HL-60 (cell line): ENCODE measurements at regions not wholly inside any gene's neighbourhood (a gene's known extent, or its start where the extent isn't known, plus 50 kb on each side); places are given as distances from the start of the nearest gene placed in this dataset.

Source experiments
- DNase-seq, 2 experiments: peaks; one replicate each; pipeline ENCODE4 v3.0.0-alpha.2; 2010 to 2020; ENCODE audit warnings: low read depth in 1 of 2, low spot score in 1 of 2
- H3K27ac ChIP-seq: fragments of 250-450 bp; sonication (Bioruptor Pico); replicated peaks from 2 replicates; pipeline ENCODE4 v1.5.1; 2020; ENCODE audit warnings: mild to moderate bottlenecking, moderate library complexity
- H3K27me3 ChIP-seq: fragments of 250-450 bp; sonication (Bioruptor Pico); 2 replicates; pipeline ENCODE4 v1.5.1; 2021; ENCODE audit warnings: mild to moderate bottlenecking, moderate library complexity; ENCODE audit not compliant: insufficient read depth, poor library complexity, severe bottlenecking
- H3K4me3 ChIP-seq: replicated peaks from 2 replicates; pipeline ENCODE4 v1.5.1; 2011; ENCODE audit warnings: mild to moderate bottlenecking, control low read depth, low read length; ENCODE audit not compliant: insufficient read depth
- GABPA ChIP-seq: IDR thresholded peaks from 2 replicates; pipeline ENCODE4 v1.6.1; 2012; ENCODE audit warnings: low read depth
- POLR2AphosphoS5 ChIP-seq: IDR thresholded peaks from 2 replicates; pipeline ENCODE4 v1.6.1; 2012; ENCODE audit warnings: low read depth
- REST ChIP-seq: IDR thresholded peaks from 2 replicates; pipeline ENCODE4 v1.6.1; 2012; ENCODE audit warnings: low read depth; ENCODE audit not compliant: insufficient replicate concordance
- SPI1 ChIP-seq: IDR thresholded peaks from 2 replicates; pipeline ENCODE4 v1.6.1; 2012; ENCODE audit warnings: low read depth, mild to moderate bottlenecking, borderline replicate concordance
- TF ChIP-seq, protein P1 (sequence below): IDR thresholded peaks from one replicate; pipeline ENCODE4 v1.5.1; 2011; ENCODE audit warnings: low read length, control low read depth, inconsistent platforms; ENCODE audit not compliant: insufficient read depth

DNA sequence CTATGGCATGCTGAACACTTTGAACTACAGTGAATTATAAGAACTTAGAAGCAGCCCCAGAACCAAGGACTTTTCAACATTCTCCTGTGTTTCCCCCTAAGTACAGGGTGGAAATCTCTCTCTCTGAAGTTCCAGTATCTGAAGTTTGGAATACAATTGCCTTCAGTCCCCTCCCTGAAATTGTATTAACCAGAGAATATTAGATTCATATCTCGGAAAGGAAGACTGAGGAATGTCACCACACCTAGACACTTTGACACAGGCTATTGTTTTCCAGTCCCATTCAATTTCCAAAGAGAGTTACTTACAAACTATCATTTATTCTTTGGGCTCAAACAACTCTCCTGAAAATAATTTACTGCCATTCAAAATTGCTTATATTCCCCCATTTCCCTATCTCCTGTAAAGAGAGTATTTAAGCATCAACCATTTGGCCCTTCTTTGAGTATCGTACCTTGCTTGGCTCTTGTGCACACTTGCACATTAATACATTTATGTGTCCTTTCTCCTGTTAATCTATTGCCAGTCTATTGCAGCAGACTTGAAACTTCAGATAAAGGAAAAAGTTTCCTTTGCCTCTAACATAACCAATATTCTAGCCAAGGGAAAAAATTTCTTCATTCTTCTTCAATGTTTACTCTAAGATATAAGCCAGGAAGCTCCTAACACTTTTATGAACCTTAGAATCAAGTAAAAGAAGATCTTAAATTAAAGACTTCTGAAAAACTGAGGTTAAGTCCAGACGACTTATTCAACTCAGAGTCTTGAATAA lies 402.4 kb upstream of the DDI1 start:
- Histone ChIP-seq H3K4me3 (no peak overlapping the region), H3K27ac (no peak overlapping the region), H3K27me3 (no peaks in the 10 kb centered on the region)
- TF ChIP-seq, protein P1, sequence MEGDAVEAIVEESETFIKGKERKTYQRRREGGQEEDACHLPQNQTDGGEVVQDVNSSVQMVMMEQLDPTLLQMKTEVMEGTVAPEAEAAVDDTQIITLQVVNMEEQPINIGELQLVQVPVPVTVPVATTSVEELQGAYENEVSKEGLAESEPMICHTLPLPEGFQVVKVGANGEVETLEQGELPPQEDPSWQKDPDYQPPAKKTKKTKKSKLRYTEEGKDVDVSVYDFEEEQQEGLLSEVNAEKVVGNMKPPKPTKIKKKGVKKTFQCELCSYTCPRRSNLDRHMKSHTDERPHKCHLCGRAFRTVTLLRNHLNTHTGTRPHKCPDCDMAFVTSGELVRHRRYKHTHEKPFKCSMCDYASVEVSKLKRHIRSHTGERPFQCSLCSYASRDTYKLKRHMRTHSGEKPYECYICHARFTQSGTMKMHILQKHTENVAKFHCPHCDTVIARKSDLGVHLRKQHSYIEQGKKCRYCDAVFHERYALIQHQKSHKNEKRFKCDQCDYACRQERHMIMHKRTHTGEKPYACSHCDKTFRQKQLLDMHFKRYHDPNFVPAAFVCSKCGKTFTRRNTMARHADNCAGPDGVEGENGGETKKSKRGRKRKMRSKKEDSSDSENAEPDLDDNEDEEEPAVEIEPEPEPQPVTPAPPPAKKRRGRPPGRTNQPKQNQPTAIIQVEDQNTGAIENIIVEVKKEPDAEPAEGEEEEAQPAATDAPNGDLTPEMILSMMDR: no peak
- DNase-seq: no peak

DNA sequence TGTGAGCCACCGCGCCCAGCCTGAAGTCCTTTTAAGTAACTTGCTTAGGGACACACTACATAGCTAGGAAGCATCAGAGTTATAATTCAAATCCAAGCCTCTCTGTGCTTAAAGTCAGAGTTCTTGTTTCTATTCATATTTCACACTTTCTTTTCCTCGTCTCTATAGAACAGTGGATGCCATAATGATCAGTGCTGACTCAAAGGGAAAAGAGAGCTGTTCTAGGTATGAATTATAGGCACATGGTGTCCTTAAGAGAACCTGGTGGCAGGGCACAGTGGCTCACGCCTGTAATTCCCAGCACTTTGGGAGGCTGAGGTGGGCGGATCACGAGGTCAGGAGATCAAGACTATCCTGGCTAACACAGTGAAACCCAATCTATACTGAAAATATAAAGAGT lies 400.2 kb upstream of the DDI1 start:
- no peak overlapping the region for H3K27ac ChIP-seq
- H3K27me3 ChIP-seq: no peaks in the 10 kb centered on the region
- H3K4me3 ChIP-seq: no peak overlapping the region
- no peak for DNase-seq
- TF ChIP-seq POLR2AphosphoS5: no peak

- Histone ChIP-seq H3K27ac (no peak overlapping the region), H3K4me3 (no peak overlapping the region), H3K27me3 (no peaks in the 10 kb centered on the region)
- TF ChIP-seq SPI1 (no peak), GABPA (no peak), REST (no peak), POLR2AphosphoS5 (no peak)
- TF ChIP-seq, protein P1: no peak
- DNase-seq: no peak
Measured at GRCh38 chr11:103637295-103637694, 399.1 kb upstream of the DDI1 start.

DNA sequence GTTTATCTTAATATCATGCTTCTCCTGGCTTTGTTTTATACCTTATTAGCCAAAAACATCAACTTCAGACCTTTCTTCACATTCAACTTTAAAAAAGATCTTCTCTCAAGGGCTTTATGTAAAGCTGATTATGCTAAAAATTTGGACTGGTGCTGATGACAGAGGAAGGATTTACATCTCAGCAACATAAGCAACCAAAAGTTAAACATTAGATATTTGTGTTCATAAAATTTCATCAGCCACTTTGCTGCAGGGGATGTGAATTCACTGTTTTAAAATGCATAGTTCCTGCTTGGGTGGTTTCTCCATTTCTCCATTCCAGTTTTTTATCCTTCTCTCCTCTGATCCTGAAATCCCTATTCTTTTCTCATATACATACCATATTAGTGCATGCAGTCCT lies 398.6 kb upstream of the DDI1 start:
- H3K27me3 ChIP-seq: no peaks in the 10 kb centered on the region
- no peak overlapping the region for H3K27ac ChIP-seq
- no peak for TF ChIP-seq GABPA
- TF ChIP-seq POLR2AphosphoS5: no peak
- no peak for TF ChIP-seq REST
- TF ChIP-seq SPI1: no peak
- TF ChIP-seq, protein P1: no peak
- no peak for DNase-seq
- no peak overlapping the region for H3K4me3 ChIP-seq
